H1 (cell line): ENCODE measurements at regions not wholly inside any gene's neighbourhood (a gene's known extent, or its start where the extent isn't known, plus 50 kb on each side); places are given as distances from the start of the nearest gene placed in this dataset.

Source experiments
- CTCF ChIA-PET: fragments of 300-600 bp; sonication (Branson Sonifier 250); formaldehyde crosslinking; loops from one replicate; lab custom pipeline; 2021; ENCODE audit not compliant: partially characterized antibody; lab: Charles Lee
- POLR2A ChIA-PET: fragments of 300-600 bp; sonication (Branson Sonifier 250); formaldehyde crosslinking; loops from one replicate; lab custom pipeline; 2021; ENCODE audit warnings: inconsistent platforms; ENCODE audit not compliant: partially characterized antibody; lab: Charles Lee
- DNase-seq, 2 experiments: peaks; one replicate each; pipeline versions ENCODE4 v3.0.0 to v3.0.0-alpha.2; 2010 to 2022; ENCODE audit warnings: low spot score in 2 of 2, low read depth in 1 of 2, mixed read lengths in 1 of 2
- FAIRE-seq: peaks from 2 replicates; lab custom pipeline; 2011; peaks lifted over from hg19 to GRCh38; lab: Jason Lieb, UNC
- H2AFZ ChIP-seq: 2 replicates; pipeline ENCODE4 v1.8.1; 2012; ENCODE audit warnings: low read length, inconsistent platforms
- H2AK5ac ChIP-seq: 2 replicates; pipeline ENCODE4 v1.6.1; 2013; ENCODE audit warnings: low read depth, low read length
- H2BK120ac ChIP-seq: replicated peaks from 2 replicates; pipeline ENCODE3; 2013; ENCODE audit warnings: low read depth, low read length, inconsistent platforms
- H2BK12ac ChIP-seq: 2 replicates; pipeline ENCODE4 v1.6.1; 2013; ENCODE audit warnings: low read depth, low read length
- H2BK15ac ChIP-seq: 2 replicates; pipeline ENCODE4 v1.6.1; 2013; ENCODE audit warnings: low read length
- H2BK20ac ChIP-seq: 2 replicates; pipeline ENCODE4 v1.6.1; 2013; ENCODE audit warnings: low read length
- H2BK5ac ChIP-seq: 2 replicates; pipeline ENCODE4 v1.6.1; 2013; ENCODE audit warnings: low read depth, low read length
- H3K14ac ChIP-seq: 2 replicates; pipeline ENCODE4 v1.6.1; 2013; ENCODE audit warnings: inconsistent platforms; ENCODE audit not compliant: insufficient read length
- H3K18ac ChIP-seq: 2 replicates; pipeline ENCODE4 v1.6.1; 2013; ENCODE audit warnings: low read length; ENCODE audit errors: extremely low read depth
- H3K23ac ChIP-seq: 2 replicates; pipeline ENCODE4 v1.6.1; 2013; ENCODE audit warnings: inconsistent platforms; ENCODE audit not compliant: insufficient read length
- H3K23me2 ChIP-seq: 2 replicates; pipeline ENCODE4 v1.6.1; 2013; ENCODE audit warnings: low read depth, low read length
- H3K27ac ChIP-seq: 2 replicates; pipeline ENCODE4 v1.6.1; 2011; ENCODE audit warnings: low read depth, low read length, inconsistent platforms
- H3K27me3 ChIP-seq, 4 experiments: replicated peaks in 1 of 4; 1 replicate in 1 of 4; 2 replicates in 3 of 4; pipeline versions ENCODE4 v1.6.1 to v1.8.1; 2011 to 2013; ENCODE audit warnings: low read length in 3 of 4, mild to moderate bottlenecking in 3 of 4, inconsistent platforms in 2 of 4, mixed read lengths in 2 of 4, moderate library complexity in 1 of 4; ENCODE audit not compliant: control insufficient read depth in 3 of 4, insufficient read depth in 3 of 4; ENCODE audit errors: extremely low read depth in 1 of 4
- H3K36me3 ChIP-seq, 4 experiments: 2 replicates each; pipeline versions ENCODE4 v1.6.1 to v1.8.1; 2011 to 2013; ENCODE audit warnings: mild to moderate bottlenecking in 4 of 4, low read length in 3 of 4, moderate library complexity in 2 of 4, control low read depth in 1 of 4, inconsistent platforms in 1 of 4; ENCODE audit not compliant: insufficient read depth in 4 of 4, control insufficient read depth in 2 of 4
- H3K4ac ChIP-seq: replicated peaks from 2 replicates; pipeline ENCODE3; 2013; ENCODE audit warnings: low read length, low read depth, mixed read lengths, inconsistent platforms; ENCODE audit not compliant: insufficient read length
- H3K4me1 ChIP-seq, 4 experiments: replicated peaks in 1 of 4; 1 replicate in 1 of 4; 2 replicates in 3 of 4; pipeline versions ENCODE4 v1.6.1 to v1.8.1; 2011 to 2013; ENCODE audit warnings: low read length in 3 of 4, inconsistent platforms in 2 of 4, mixed read lengths in 1 of 4; ENCODE audit not compliant: insufficient read depth in 4 of 4, control insufficient read depth in 3 of 4
- H3K4me2 ChIP-seq, 2 experiments: 2 replicates each; pipeline versions ENCODE4 v1.6.1 to v1.8.1; 2011 to 2013; ENCODE audit warnings: low read depth in 2 of 2, low read length in 2 of 2, control low read depth in 1 of 2, inconsistent platforms in 1 of 2, mild to moderate bottlenecking in 1 of 2; ENCODE audit not compliant: insufficient read depth in 1 of 2
- H3K4me3 ChIP-seq, 4 experiments: fragments of 200-600, 300-600 bp in 1 of 4; sonication (generic), shearing (Covaris generic), sonication (Bioruptor Twin) in 1 of 4; 2 replicates each; pipeline versions ENCODE4 v1.5.1 to v1.8.1; 2011 to 2016; ENCODE audit warnings: low read length in 4 of 4, low read depth in 3 of 4, control low read depth in 2 of 4, inconsistent platforms in 2 of 4, mild to moderate bottlenecking in 2 of 4, mixed read lengths in 1 of 4, moderate library complexity in 1 of 4; ENCODE audit not compliant: insufficient read depth in 2 of 4; ENCODE audit errors: extremely low read depth in 1 of 4
- H3K56ac ChIP-seq: replicated peaks from 2 replicates; pipeline ENCODE3; 2013; ENCODE audit warnings: low read depth, mild to moderate bottlenecking, mixed read lengths, low read length, inconsistent platforms; ENCODE audit not compliant: insufficient read length
- H3K79me1 ChIP-seq: 2 replicates; pipeline ENCODE4 v1.6.1; 2013; ENCODE audit warnings: low read depth, low read length, control low read depth
- H3K79me2 ChIP-seq, 2 experiments: 2 replicates each; pipeline versions ENCODE4 v1.6.1 to v1.8.1; 2012 to 2013; ENCODE audit warnings: low read length in 2 of 2, mild to moderate bottlenecking in 2 of 2, inconsistent platforms in 1 of 2; ENCODE audit not compliant: insufficient read depth in 2 of 2, control insufficient read depth in 1 of 2
- H3K9ac ChIP-seq, 4 experiments: replicated peaks in 1 of 4; 1 replicate in 1 of 4; 2 replicates in 3 of 4; pipeline versions ENCODE4 v1.6.1 to v1.8.1; 2011 to 2013; ENCODE audit warnings: low read depth in 3 of 4, low read length in 3 of 4, control low read depth in 2 of 4, mild to moderate bottlenecking in 2 of 4, moderate library complexity in 2 of 4, inconsistent platforms in 1 of 4; ENCODE audit errors: extremely low read depth in 1 of 4
- H3K9me3 ChIP-seq, 2 experiments: 2 replicates each; pipeline versions ENCODE4 v1.6.1 to v1.8.1; 2012 to 2013; ENCODE audit warnings: mild to moderate bottlenecking in 2 of 2, moderate library complexity in 2 of 2, control low read depth in 1 of 2, inconsistent platforms in 1 of 2, low read depth in 1 of 2, low read length in 1 of 2, mixed read lengths in 1 of 2; ENCODE audit not compliant: insufficient read depth in 2 of 2
- H4K20me1 ChIP-seq, 2 experiments: replicated peaks in 1 of 2; 2 replicates each; pipeline versions ENCODE3 to v1.8.1; 2011 to 2013; ENCODE audit warnings: inconsistent platforms in 2 of 2, low read length in 2 of 2, mild to moderate bottlenecking in 1 of 2; ENCODE audit not compliant: insufficient read depth in 2 of 2, control insufficient read depth in 1 of 2
- H4K5ac ChIP-seq: 2 replicates; pipeline ENCODE4 v1.6.1; 2013; ENCODE audit warnings: low read length, low read depth, mixed read lengths, inconsistent platforms; ENCODE audit not compliant: insufficient read length
- H4K8ac ChIP-seq: 2 replicates; pipeline ENCODE4 v1.8.0; 2013; ENCODE audit warnings: mild to moderate bottlenecking, moderate library complexity, low read length, inconsistent platforms; ENCODE audit not compliant: insufficient read depth; ENCODE audit errors: extremely low read depth
- H4K91ac ChIP-seq: replicated peaks from 2 replicates; pipeline ENCODE3; 2013; ENCODE audit warnings: low read length, mixed read lengths, inconsistent platforms; ENCODE audit not compliant: insufficient read length
- WGBS, 2 experiments: shearing (Covaris generic) in 1 of 2; methylation state at CpG; one replicate each; pipeline versions ENCODE4 v1.1.6 to v1.1.7; 2013 to 2015; ENCODE audit warnings: low lambda C conversion rate in 2 of 2, mixed read lengths in 2 of 2, inconsistent platforms in 1 of 2, low coverage in 1 of 2, missing lambda C conversion rate in 1 of 2; ENCODE audit not compliant: insufficient replicate concordance in 2 of 2, insufficient coverage in 1 of 2, insufficient read length in 1 of 2; ENCODE audit errors: extremely low coverage in 1 of 2, missing lambda C conversion rate in 1 of 2; 5-methylcytosine and 5-hydroxymethylcytosine counted together

GRCh38 chr16:17723531-17724134 lies 252.9 kb upstream of the XYLT1 start:
- FAIRE-seq = no peak
- H3K18ac ChIP-seq = no peak overlapping the region
- H3K27me3 ChIP-seq = no peaks in the 10 kb centered on the region
- no peak overlapping the region for H3K4ac ChIP-seq
- H3K4me2 ChIP-seq = no peak overlapping the region
- H2BK5ac ChIP-seq = no peak overlapping the region
- H3K4me1 ChIP-seq = no peaks in the 10 kb centered on the region
- H3K79me1 ChIP-seq = no peaks in the 10 kb centered on the region
- H2BK12ac ChIP-seq = no peak overlapping the region
- H3K23ac ChIP-seq = no peak overlapping the region
- H2BK20ac ChIP-seq = no peak overlapping the region
- DNase-seq = no peak
- no peaks in the 10 kb centered on the region for H3K79me2 ChIP-seq
- POLR2A ChIA-PET = no interaction called here
- no peaks in the 10 kb centered on the region for H3K23me2 ChIP-seq
- H2AK5ac ChIP-seq = no peak overlapping the region
- H3K9me3 ChIP-seq = no peaks in the 10 kb centered on the region
- H2BK120ac ChIP-seq = no peak overlapping the region
- H4K5ac ChIP-seq = no peak overlapping the region
- CTCF ChIA-PET = interaction anchor here (0.9 kb wide), 1 partner anchor 216 kb away, joined by 3 read pairs; no protein-coding TSS in a partner anchor
- no peak overlapping the region for H3K9ac ChIP-seq
- H3K36me3 ChIP-seq = no peaks in the 10 kb centered on the region
- no peak overlapping the region for H3K56ac ChIP-seq
- H2AFZ ChIP-seq = no peak overlapping the region
- no peaks in the 10 kb centered on the region for H4K20me1 ChIP-seq
- WGBS, 2 experiments = 90% methylated on average over 10 of the region's 10 CpGs; no CpG with 5 or more reads in 1 of the 2 experiments
- H2BK15ac ChIP-seq = no peak overlapping the region
- no peak overlapping the region for H4K91ac ChIP-seq
- H3K27ac ChIP-seq = no peak overlapping the region
- H3K4me3 ChIP-seq = no peak overlapping the region
- H4K8ac ChIP-seq = no peak overlapping the region
- H3K14ac ChIP-seq = no peak overlapping the region
